ENCODE measurements at regions not wholly inside any gene's neighbourhood (a gene's known extent, or its start where the extent isn't known, plus 50 kb on each side); places are given as distances from the start of the nearest gene placed in this dataset.

GRCh38 chr2:236847023-236847422 lies 238.7 kb upstream of the COPS8 start:
- DNase-seq: no peak
- peaks cover 0 to 8% (median 0%) of the 10 kb centered on the region in 5 experiments for H3K9me3 ChIP-seq (ENCODE audit: control extremely low read depth in 1 of 5, control insufficient read depth in 4 of 5, insufficient read depth in 2 of 5, low read depth in 1 of 5, low read length in 4 of 5)
- 100% methylated on average over 6 of the region's 6 CpGs for WGBS (ENCODE audit: insufficient coverage)
- ChIA-PET POLR2A (no interaction called here), CTCF (no interaction called here)
- no peaks in the 10 kb centered on the region for H3K4me1 ChIP-seq (ENCODE audit: control extremely low read depth in 1 of 4, control insufficient read depth in 4 of 4, insufficient read depth in 4 of 4, low read length in 3 of 4)
- H3K27me3 ChIP-seq (replicated peaks in 2 of 5; ENCODE audit: control insufficient read depth in 4 of 5, insufficient read depth in 5 of 5, low read length in 4 of 5): peaks cover 0 to 8% (median 3%) of the 10 kb centered on the region in 5 experiments
- no peak overlapping the region for H3K4me3 ChIP-seq (ENCODE audit: control insufficient read depth in 1 of 7, extremely low read depth in 1 of 7, insufficient read depth in 4 of 7, low read depth in 2 of 7, low read length in 6 of 7)
- H3K27ac ChIP-seq (ENCODE audit: insufficient read depth in 1 of 2, low read depth in 1 of 2, low read length in 2 of 2, poor library complexity in 1 of 2, severe bottlenecking in 2 of 2): no peak overlapping the region
- no peaks in the 10 kb centered on the region for H3K36me3 ChIP-seq (ENCODE audit: control insufficient read depth in 4 of 4, insufficient read depth in 4 of 4, low read length in 3 of 4)

GRCh38 chr2:236847538-236848263 lies 238.0 kb upstream of the COPS8 start:
- 100% methylated on average over 2 of the region's 3 CpGs for WGBS (ENCODE audit: insufficient coverage)
- POLR2A ChIA-PET: no interaction called here
- Histone ChIP-seq H3K4me1 (ENCODE audit: control extremely low read depth in 1 of 4, control insufficient read depth in 4 of 4, insufficient read depth in 4 of 4, low read length in 3 of 4) (no peaks in the 10 kb centered on the region), H3K27ac (ENCODE audit: insufficient read depth in 1 of 2, low read depth in 1 of 2, low read length in 2 of 2, poor library complexity in 1 of 2, severe bottlenecking in 2 of 2) (no peak overlapping the region), H3K9me3 (ENCODE audit: control extremely low read depth in 1 of 5, control insufficient read depth in 4 of 5, insufficient read depth in 2 of 5, low read depth in 1 of 5, low read length in 4 of 5) (peaks cover 0 to 8% (median 0%) of the 10 kb centered on the region in 5 experiments), H3K36me3 (ENCODE audit: control insufficient read depth in 4 of 4, insufficient read depth in 4 of 4, low read length in 3 of 4) (no peaks in the 10 kb centered on the region), H3K4me3 (ENCODE audit: control insufficient read depth in 1 of 7, extremely low read depth in 1 of 7, insufficient read depth in 4 of 7, low read depth in 2 of 7, low read length in 6 of 7) (no peak overlapping the region), H3K27me3 (replicated peaks in 2 of 5; ENCODE audit: control insufficient read depth in 4 of 5, insufficient read depth in 5 of 5, low read length in 4 of 5) (peaks cover 0 to 5% (median 5%) of the 10 kb centered on the region in 5 experiments)
- CTCF ChIA-PET: no interaction called here
- no peak for DNase-seq

- no peak overlapping the region for H3K27ac ChIP-seq (ENCODE audit: insufficient read depth in 1 of 2, low read depth in 1 of 2, low read length in 2 of 2, poor library complexity in 1 of 2, severe bottlenecking in 2 of 2)
- peaks cover 0 to 8% (median 0%) of the 10 kb centered on the region in 5 experiments for H3K9me3 ChIP-seq (ENCODE audit: control extremely low read depth in 1 of 5, control insufficient read depth in 4 of 5, insufficient read depth in 2 of 5, low read depth in 1 of 5, low read length in 4 of 5)
- WGBS (ENCODE audit: insufficient coverage): 92% methylated on average over 7 of the region's 11 CpGs
- peaks cover 0 to 5% (median 5%) of the 10 kb centered on the region in 5 experiments for H3K27me3 ChIP-seq (replicated peaks in 2 of 5; ENCODE audit: control insufficient read depth in 4 of 5, insufficient read depth in 5 of 5, low read length in 4 of 5)
- DNase-seq: no peak
- H3K4me1 ChIP-seq (ENCODE audit: control extremely low read depth in 1 of 4, control insufficient read depth in 4 of 4, insufficient read depth in 4 of 4, low read length in 3 of 4): no peaks in the 10 kb centered on the region
- POLR2A ChIA-PET: no interaction called here
- H3K4me3 ChIP-seq (ENCODE audit: control insufficient read depth in 1 of 7, extremely low read depth in 1 of 7, insufficient read depth in 4 of 7, low read depth in 2 of 7, low read length in 6 of 7): no peak overlapping the region
- H3K36me3 ChIP-seq (ENCODE audit: control insufficient read depth in 4 of 4, insufficient read depth in 4 of 4, low read length in 3 of 4): no peaks in the 10 kb centered on the region
- CTCF ChIA-PET: no interaction called here
Measured at GRCh38 chr2:236848501-236848900, 237.2 kb upstream of the COPS8 start.

DNA sequence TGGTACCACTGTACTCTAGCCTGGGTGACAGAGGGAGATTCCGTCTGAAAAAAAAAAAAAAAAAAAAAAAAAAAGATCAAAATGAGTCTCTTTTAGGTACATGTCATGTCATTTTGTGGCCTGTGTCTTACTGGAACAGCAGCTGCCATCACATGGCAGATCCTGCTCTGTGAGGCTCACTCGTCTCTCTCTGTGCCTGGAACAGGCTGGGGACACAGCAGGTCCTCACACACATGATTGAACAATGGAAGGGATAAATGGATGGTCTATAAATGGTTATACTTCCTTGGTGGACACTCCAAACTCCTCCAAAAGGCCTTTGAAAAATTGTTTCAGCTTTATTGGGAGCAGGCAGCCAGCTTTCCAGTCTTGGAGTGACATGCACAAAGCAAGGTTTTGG lies 236.2 kb upstream of the COPS8 start:
- Histone ChIP-seq H3K27ac (ENCODE audit: insufficient read depth in 1 of 2, low read depth in 1 of 2, low read length in 2 of 2, poor library complexity in 1 of 2, severe bottlenecking in 2 of 2) (no peak overlapping the region), H3K9me3 (ENCODE audit: control extremely low read depth in 1 of 5, control insufficient read depth in 4 of 5, insufficient read depth in 2 of 5, low read depth in 1 of 5, low read length in 4 of 5) (peaks cover 0 to 6% (median 0%) of the 10 kb centered on the region in 5 experiments), H3K4me3 (ENCODE audit: control insufficient read depth in 1 of 7, extremely low read depth in 1 of 7, insufficient read depth in 4 of 7, low read depth in 2 of 7, low read length in 6 of 7) (no peak overlapping the region), H3K4me1 (ENCODE audit: control extremely low read depth in 1 of 4, control insufficient read depth in 4 of 4, insufficient read depth in 4 of 4, low read length in 3 of 4) (no peaks in the 10 kb centered on the region), H3K36me3 (ENCODE audit: control insufficient read depth in 4 of 4, insufficient read depth in 4 of 4, low read length in 3 of 4) (no peaks in the 10 kb centered on the region), H3K27me3 (replicated peaks in 2 of 5; ENCODE audit: control insufficient read depth in 4 of 5, insufficient read depth in 5 of 5, low read length in 4 of 5) (peaks cover 0 to 5% (median 2%) of the 10 kb centered on the region in 5 experiments)
- ChIA-PET POLR2A (no interaction called here), CTCF (interaction anchor here (0.6 kb wide), 1 partner anchor 84 kb away, joined by 3 read pairs; no protein-coding TSS in a partner anchor)
- 50% methylated on average over 1 of the region's 2 CpGs for WGBS (ENCODE audit: insufficient coverage)
- no peak for DNase-seq

GRCh38 chr2:236849940-236850339 lies 235.7 kb upstream of the COPS8 start:
- POLR2A ChIA-PET: no interaction called here

DNA sequence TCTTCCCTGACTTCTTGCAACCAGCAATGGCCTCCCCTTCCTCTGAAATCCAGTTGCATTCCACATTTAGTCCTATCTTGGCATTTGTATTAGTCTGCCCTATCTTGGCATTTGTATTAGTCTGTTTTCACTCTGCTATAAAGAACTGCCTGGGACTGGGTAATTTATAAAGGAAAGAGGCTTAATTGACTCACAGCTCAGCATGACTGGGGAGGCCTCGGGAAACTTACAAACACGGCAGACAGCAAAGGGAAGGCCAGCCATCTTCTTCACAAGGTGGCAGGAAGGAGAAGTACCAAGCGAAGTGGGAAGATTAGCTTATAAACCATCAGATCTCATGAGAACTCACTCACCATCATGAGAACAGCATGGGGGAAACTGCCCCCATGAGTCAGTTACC lies 234.5 kb upstream of the COPS8 start:
- no peaks in the 10 kb centered on the region for H3K36me3 ChIP-seq (ENCODE audit: control insufficient read depth in 4 of 4, insufficient read depth in 4 of 4, low read length in 3 of 4)
- H3K4me1 ChIP-seq (ENCODE audit: control extremely low read depth in 1 of 4, control insufficient read depth in 4 of 4, insufficient read depth in 4 of 4, low read length in 3 of 4): no peaks in the 10 kb centered on the region
- no peak overlapping the region for H3K4me3 ChIP-seq (ENCODE audit: control insufficient read depth in 1 of 7, extremely low read depth in 1 of 7, insufficient read depth in 4 of 7, low read depth in 2 of 7, low read length in 6 of 7)
- DNase-seq: no peak
- no peak overlapping the region for H3K27ac ChIP-seq (ENCODE audit: insufficient read depth in 1 of 2, low read depth in 1 of 2, low read length in 2 of 2, poor library complexity in 1 of 2, severe bottlenecking in 2 of 2)
- H3K9me3 ChIP-seq (ENCODE audit: control extremely low read depth in 1 of 5, control insufficient read depth in 4 of 5, insufficient read depth in 2 of 5, low read depth in 1 of 5, low read length in 4 of 5): peaks cover 0 to 2% (median 0%) of the 10 kb centered on the region in 5 experiments
- ChIA-PET CTCF (no interaction called here), POLR2A (no interaction called here)
- H3K27me3 ChIP-seq (replicated peaks in 2 of 5; ENCODE audit: control insufficient read depth in 4 of 5, insufficient read depth in 5 of 5, low read length in 4 of 5): peaks cover 0 to 5% (median 2%) of the 10 kb centered on the region in 5 experiments
- WGBS (ENCODE audit: insufficient coverage): 58% methylated on average over 2 of the region's 3 CpGs

More at GRCh38 chr2:236849940-236850339, 235.7 kb upstream of the COPS8 start:
- peaks cover 0 to 5% (median 2%) of the 10 kb centered on the region in 5 experiments for H3K27me3 ChIP-seq (replicated peaks in 2 of 5; ENCODE audit: control insufficient read depth in 4 of 5, insufficient read depth in 5 of 5, low read length in 4 of 5)
- CTCF ChIA-PET: interaction anchor here (0.6 kb wide), 1 partner anchor 84 kb away, joined by 3 read pairs; no protein-coding TSS in a partner anchor
- H3K36me3 ChIP-seq (ENCODE audit: control insufficient read depth in 4 of 4, insufficient read depth in 4 of 4, low read length in 3 of 4): no peaks in the 10 kb centered on the region
- no peak for DNase-seq
- peaks cover 0 to 4% (median 0%) of the 10 kb centered on the region in 5 experiments for H3K9me3 ChIP-seq (ENCODE audit: control extremely low read depth in 1 of 5, control insufficient read depth in 4 of 5, insufficient read depth in 2 of 5, low read depth in 1 of 5, low read length in 4 of 5)
- H3K4me1 ChIP-seq (ENCODE audit: control extremely low read depth in 1 of 4, control insufficient read depth in 4 of 4, insufficient read depth in 4 of 4, low read length in 3 of 4): no peaks in the 10 kb centered on the region
- 100% methylated on average over 4 of the region's 4 CpGs for WGBS (ENCODE audit: insufficient coverage)
- H3K27ac ChIP-seq (ENCODE audit: insufficient read depth in 1 of 2, low read depth in 1 of 2, low read length in 2 of 2, poor library complexity in 1 of 2, severe bottlenecking in 2 of 2): no peak overlapping the region
- no peak overlapping the region for H3K4me3 ChIP-seq (ENCODE audit: control insufficient read depth in 1 of 7, extremely low read depth in 1 of 7, insufficient read depth in 4 of 7, low read depth in 2 of 7, low read length in 6 of 7)

DNA sequence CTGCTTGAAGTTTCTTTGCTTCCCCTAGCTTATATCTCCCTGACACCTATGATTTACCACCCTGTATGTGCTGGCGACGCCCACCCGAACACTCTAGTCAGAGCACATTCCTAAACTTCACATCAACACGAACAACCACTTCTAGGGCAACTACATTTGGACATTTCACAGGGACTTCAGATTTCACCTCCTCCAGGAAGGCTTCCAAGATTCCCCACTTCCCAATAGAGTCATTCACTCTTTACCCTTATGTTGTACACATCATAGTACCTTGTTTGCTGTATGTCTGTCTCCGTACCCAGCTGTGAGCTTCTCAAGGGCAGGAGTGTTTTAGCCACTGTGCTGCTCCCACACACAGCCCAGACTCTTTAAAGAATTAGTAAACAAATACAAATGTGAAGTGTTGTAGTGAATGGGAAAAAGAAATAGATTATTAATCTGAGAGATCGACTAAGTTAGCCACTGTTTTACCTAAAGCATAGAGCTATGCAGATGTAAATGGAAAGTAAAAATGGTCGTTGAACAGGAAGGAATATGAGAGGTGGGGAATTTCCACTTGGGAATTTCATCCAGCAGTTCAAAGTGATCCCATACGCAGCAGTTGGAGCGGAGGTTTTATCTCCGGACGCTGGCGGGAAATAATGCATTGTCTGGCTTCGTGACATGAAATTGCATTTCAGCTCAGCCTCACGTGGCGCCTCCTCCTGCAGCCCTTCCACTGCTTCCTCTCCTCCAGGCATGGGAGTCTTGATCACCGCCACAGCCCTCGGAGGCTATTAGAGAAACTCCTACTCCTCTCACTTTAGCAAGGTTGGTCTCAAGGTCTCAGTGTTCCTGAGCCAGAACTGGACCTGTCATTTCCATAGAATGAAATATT lies 233.4 kb upstream of the COPS8 start:
- Histone ChIP-seq H3K4me3 (ENCODE audit: control insufficient read depth in 1 of 7, extremely low read depth in 1 of 7, insufficient read depth in 4 of 7, low read depth in 2 of 7, low read length in 6 of 7) (no peak overlapping the region), H3K9me3 (ENCODE audit: control extremely low read depth in 1 of 5, control insufficient read depth in 4 of 5, insufficient read depth in 2 of 5, low read depth in 1 of 5, low read length in 4 of 5) (peaks cover 0 to 2% (median 0%) of the 10 kb centered on the region in 5 experiments), H3K36me3 (ENCODE audit: control insufficient read depth in 4 of 4, insufficient read depth in 4 of 4, low read length in 3 of 4) (no peaks in the 10 kb centered on the region), H3K4me1 (ENCODE audit: control extremely low read depth in 1 of 4, control insufficient read depth in 4 of 4, insufficient read depth in 4 of 4, low read length in 3 of 4) (no peaks in the 10 kb centered on the region), H3K27ac (ENCODE audit: insufficient read depth in 1 of 2, low read depth in 1 of 2, low read length in 2 of 2, poor library complexity in 1 of 2, severe bottlenecking in 2 of 2) (no peak overlapping the region), H3K27me3 (replicated peaks in 2 of 5; ENCODE audit: control insufficient read depth in 4 of 5, insufficient read depth in 5 of 5, low read length in 4 of 5) (peaks cover 0 to 5% (median 2%) of the 10 kb centered on the region in 5 experiments)
- no peak for DNase-seq
- POLR2A ChIA-PET: no interaction called here
- CTCF ChIA-PET: no interaction called here
- WGBS (ENCODE audit: insufficient coverage): 93% methylated on average over 13 of the region's 17 CpGs
